CD4-positive, alpha-beta T cell (primary cell): ENCODE measurements at regions not wholly inside any gene's neighbourhood (a gene's known extent, or its start where the extent isn't known, plus 50 kb on each side); places are given as distances from the start of the nearest gene placed in this dataset.

Experiments
- ATAC-seq: fragments of 200-7000 bp; cut with Tn5 transposase; one replicate; pipeline ENCODE4 v1.10.0; 2022; ENCODE audit warnings: mild to moderate bottlenecking; ENCODE audit not compliant: poor library complexity
- CTCF ChIA-PET: fragments of 350-600 bp; sonication (Branson Sonifier 250); formaldehyde crosslinking; loops from one replicate; lab custom pipeline; 2021; ENCODE audit warnings: antibody characterized with exemption, inconsistent platforms; lab: Charles Lee
- POLR2A ChIA-PET: fragments of 350-600 bp; sonication (Branson Sonifier 250); formaldehyde crosslinking; loops from one replicate; lab custom pipeline; 2021; ENCODE audit warnings: antibody characterized with exemption, inconsistent platforms; lab: Charles Lee
- DNase-seq, 14 experiments: peaks; one replicate each; pipeline ENCODE4 v3.0.0-alpha.2; 2013 to 2020; ENCODE audit warnings: mixed read lengths in 2 of 14
- H3K27ac ChIP-seq, 2 donors: one replicate each; pipeline versions ENCODE4 v1.5.1 to v1.7.0; 2013; ENCODE audit warnings: low read length in 2 of 2, low read depth in 1 of 2, mild to moderate bottlenecking in 1 of 2
- H3K27me3 ChIP-seq, 2 experiments: 1 replicate in 1 of 2; 2 replicates in 1 of 2; pipeline versions ENCODE4 v1.6.1 to v1.7.0; 2013; ENCODE audit warnings: low read length in 2 of 2, control low read depth in 1 of 2, mild to moderate bottlenecking in 1 of 2, moderate library complexity in 1 of 2; ENCODE audit not compliant: insufficient read depth in 2 of 2, control insufficient read depth in 1 of 2
- H3K36me3 ChIP-seq: one replicate; pipeline ENCODE4 v1.6.1; 2013; ENCODE audit warnings: low read length, control low read depth; ENCODE audit not compliant: insufficient read depth
- H3K4me1 ChIP-seq: one replicate; pipeline ENCODE4 v1.6.1; 2013; ENCODE audit warnings: low read length, control low read depth; ENCODE audit not compliant: insufficient read depth
- H3K4me3 ChIP-seq: one replicate; pipeline ENCODE4 v1.5.1; 2013; ENCODE audit warnings: mild to moderate bottlenecking, low read length, moderate library complexity
- H3K9me3 ChIP-seq, 2 experiments: 1 replicate in 1 of 2; 2 replicates in 1 of 2; pipeline versions ENCODE4 v1.6.1 to v1.7.0; 2013; ENCODE audit warnings: low read length in 2 of 2, mild to moderate bottlenecking in 2 of 2, control low read depth in 1 of 2, moderate library complexity in 1 of 2; ENCODE audit not compliant: control insufficient read depth in 1 of 2, insufficient read depth in 1 of 2
- H3K27ac Mint-ChIP-seq: one replicate; pipeline ENCODE4 v1.8.0; 2020; ENCODE audit warnings: mixed read lengths
- H3K27me3 Mint-ChIP-seq: one replicate; pipeline ENCODE4 v1.8.0; 2021; ENCODE audit warnings: mixed read lengths
- H3K36me3 Mint-ChIP-seq: one replicate; pipeline ENCODE4 v1.8.0; 2021; ENCODE audit warnings: low read depth, mixed read lengths
- H3K4me1 Mint-ChIP-seq: one replicate; pipeline ENCODE4 v1.8.0; 2021; ENCODE audit warnings: low read depth, mixed read lengths
- H3K4me3 Mint-ChIP-seq: one replicate; pipeline ENCODE4 v1.8.0; 2020; ENCODE audit warnings: mild to moderate bottlenecking, mixed read lengths
- H3K9me3 Mint-ChIP-seq: one replicate; pipeline ENCODE4 v1.8.0; 2020; ENCODE audit warnings: mixed read lengths
- intact Hi-C, 2 experiments: fragments of 100-400 bp; cut with DNase I in 1 of 2; cut with micrococcal nuclease in 1 of 2; formaldehyde crosslinking; loops; one replicate each; pipeline versions ENCODE4 v1.15.1 to v1.9.0; 2023 to 2025; cut with DNase I, micrococcal nuclease
- TF ChIP-seq, protein P1 (sequence below): fragments of 200-600 bp; IDR thresholded peaks from one replicate; pipeline ENCODE4 v1.8.0; 2022; ENCODE audit warnings: antibody characterized with exemption, mild to moderate bottlenecking

DNA sequence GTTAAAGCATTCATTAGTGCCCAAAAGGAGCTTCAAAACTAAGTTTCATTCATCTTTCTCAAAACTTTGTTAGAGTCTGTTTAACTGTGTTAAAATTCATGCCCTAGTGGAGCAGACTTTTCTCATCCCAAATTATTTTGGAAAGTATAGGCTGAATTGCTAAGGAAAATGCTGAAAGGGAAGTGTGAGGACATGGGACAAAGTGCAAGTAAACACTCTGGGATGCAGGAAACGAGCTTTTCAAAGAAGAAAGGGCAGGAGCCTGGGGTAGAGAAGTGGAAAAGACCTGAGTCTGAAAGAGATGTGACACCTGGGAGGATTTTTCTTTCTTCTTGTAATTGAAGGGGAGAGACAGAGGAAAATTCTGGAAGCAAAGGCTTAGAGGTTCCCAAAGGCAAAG lies 93.1 kb upstream of the ANKRD1 start:
- no peak overlapping the region for H3K4me3 Mint-ChIP-seq
- H3K4me1 ChIP-seq, result no peaks in the 10 kb centered on the region
- ChIA-PET CTCF (no interaction called here), POLR2A (interaction anchor here (0.9 kb wide), 1 partner anchor 366 kb away, joined by 3 read pairs; no protein-coding TSS in a partner anchor)
- ATAC-seq, result no peak
- TF ChIP-seq, protein P1, sequence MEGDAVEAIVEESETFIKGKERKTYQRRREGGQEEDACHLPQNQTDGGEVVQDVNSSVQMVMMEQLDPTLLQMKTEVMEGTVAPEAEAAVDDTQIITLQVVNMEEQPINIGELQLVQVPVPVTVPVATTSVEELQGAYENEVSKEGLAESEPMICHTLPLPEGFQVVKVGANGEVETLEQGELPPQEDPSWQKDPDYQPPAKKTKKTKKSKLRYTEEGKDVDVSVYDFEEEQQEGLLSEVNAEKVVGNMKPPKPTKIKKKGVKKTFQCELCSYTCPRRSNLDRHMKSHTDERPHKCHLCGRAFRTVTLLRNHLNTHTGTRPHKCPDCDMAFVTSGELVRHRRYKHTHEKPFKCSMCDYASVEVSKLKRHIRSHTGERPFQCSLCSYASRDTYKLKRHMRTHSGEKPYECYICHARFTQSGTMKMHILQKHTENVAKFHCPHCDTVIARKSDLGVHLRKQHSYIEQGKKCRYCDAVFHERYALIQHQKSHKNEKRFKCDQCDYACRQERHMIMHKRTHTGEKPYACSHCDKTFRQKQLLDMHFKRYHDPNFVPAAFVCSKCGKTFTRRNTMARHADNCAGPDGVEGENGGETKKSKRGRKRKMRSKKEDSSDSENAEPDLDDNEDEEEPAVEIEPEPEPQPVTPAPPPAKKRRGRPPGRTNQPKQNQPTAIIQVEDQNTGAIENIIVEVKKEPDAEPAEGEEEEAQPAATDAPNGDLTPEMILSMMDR, result no peak
- no peaks in the 10 kb centered on the region for H3K36me3 Mint-ChIP-seq
- no peaks in the 10 kb centered on the region for H3K27me3 ChIP-seq
- H3K4me1 Mint-ChIP-seq, result no peaks in the 10 kb centered on the region
- H3K27ac ChIP-seq, result no peak overlapping the region
- H3K36me3 ChIP-seq, result no peaks in the 10 kb centered on the region
- H3K9me3 ChIP-seq, result no peaks in the 10 kb centered on the region
- no peak for DNase-seq
- no peak overlapping the region for H3K4me3 ChIP-seq
- no peaks in the 10 kb centered on the region for H3K9me3 Mint-ChIP-seq
- H3K27ac Mint-ChIP-seq, result no peak overlapping the region
- intact Hi-C loops, result no loop called here
- H3K27me3 Mint-ChIP-seq, result peaks cover 4% of the 10 kb centered on the region

- ChIA-PET CTCF (no interaction called here), POLR2A (interaction anchor here (1.1 kb wide), 1 partner anchor 235 kb away, joined by 3 read pairs; no protein-coding TSS in a partner anchor)
- no peaks in the 10 kb centered on the region for H3K4me1 Mint-ChIP-seq
- Histone ChIP-seq H3K4me1 (no peaks in the 10 kb centered on the region), H3K27me3 (no peaks in the 10 kb centered on the region), H3K9me3 (no peaks in the 10 kb centered on the region), H3K36me3 (no peaks in the 10 kb centered on the region), H3K4me3 (no peak overlapping the region), H3K27ac (no peak overlapping the region)
- ATAC-seq, result no peak
- TF ChIP-seq, protein P1, result no peak
- H3K9me3 Mint-ChIP-seq, result no peaks in the 10 kb centered on the region
- no peak overlapping the region for H3K27ac Mint-ChIP-seq
- no peak for DNase-seq
- no peak overlapping the region for H3K4me3 Mint-ChIP-seq
- peaks cover 4% of the 10 kb centered on the region for H3K27me3 Mint-ChIP-seq
- intact Hi-C loops, result no loop called here
- H3K36me3 Mint-ChIP-seq, result no peaks in the 10 kb centered on the region
Measured at GRCh38 chr10:91017198-91017597, 96.3 kb upstream of the ANKRD1 start.

DNA sequence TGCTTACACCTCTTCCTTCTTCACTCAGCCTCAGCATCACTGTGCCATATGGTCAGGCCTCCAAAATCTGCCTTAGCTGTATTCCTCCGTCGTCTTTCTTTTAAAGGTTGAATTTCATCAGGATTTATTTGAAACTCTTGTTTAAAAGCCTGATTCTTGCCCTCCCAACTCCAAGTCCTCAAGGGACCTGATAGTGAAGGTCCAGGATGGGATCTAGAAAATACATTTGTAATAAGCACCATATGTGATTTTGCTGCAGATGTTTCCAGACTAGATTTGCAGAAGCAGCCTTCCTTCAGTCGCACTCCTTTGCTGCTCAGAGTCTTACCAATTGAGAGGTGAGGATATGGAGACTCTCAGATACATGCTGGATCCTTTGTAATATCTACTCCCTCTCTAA lies 101.0 kb upstream of the ANKRD1 start:
- Histone ChIP-seq H3K4me3 (no peak overlapping the region), H3K27ac (no peak overlapping the region), H3K27me3 (peaks cover 0 to 4% of the 10 kb centered on the region in 2 experiments), H3K4me1 (no peaks in the 10 kb centered on the region), H3K9me3 (no peaks in the 10 kb centered on the region), H3K36me3 (no peaks in the 10 kb centered on the region)
- TF ChIP-seq, protein P1, result no peak
- intact Hi-C loops, result no loop called here
- Mint-ChIP-seq H3K4me3 (no peak overlapping the region), H3K9me3 (no peaks in the 10 kb centered on the region), H3K27ac (no peak overlapping the region), H3K4me1 (no peaks in the 10 kb centered on the region), H3K36me3 (no peaks in the 10 kb centered on the region), H3K27me3 (peaks cover 4% of the 10 kb centered on the region)
- ChIA-PET CTCF (no interaction called here), POLR2A (interaction anchor here (1.4 kb wide), 1 partner anchor 12 kb away, joined by 3 read pairs; no protein-coding TSS in a partner anchor)
- DNase-seq (no peak), ATAC-seq (no peak)
